ENCODE measurements at regions not wholly inside any gene's neighbourhood (a gene's known extent, or its start where the extent isn't known, plus 50 kb on each side); places are given as distances from the start of the nearest gene placed in this dataset.

- Histone ChIP-seq H3K27ac (ENCODE audit: low read depth in 1 of 2, low read length in 2 of 2) (no peak overlapping the region), H3K4me1 (ENCODE audit: control insufficient read depth in 4 of 4, insufficient read depth in 4 of 4, low read length in 3 of 4) (no peaks in the 10 kb centered on the region), H3K9ac (ENCODE audit: low read depth in 1 of 2, low read length in 2 of 2) (no peak overlapping the region), H3K9me3 (ENCODE audit: control insufficient read depth in 4 of 4, low read length in 3 of 4) (no peaks in the 10 kb centered on the region), H3K4me3 (ENCODE audit: low read depth in 1 of 3, low read length in 3 of 3) (no peak overlapping the region), H3K27me3 (ENCODE audit: control insufficient read depth in 4 of 4, insufficient read depth in 4 of 4, low read length in 3 of 4) (no peaks in the 10 kb centered on the region), H3K36me3 (ENCODE audit: control insufficient read depth in 4 of 4, insufficient read depth in 3 of 4, low read depth in 1 of 4, low read length in 3 of 4) (no peaks in the 10 kb centered on the region)
- 62% methylated on average over 4 of the region's 4 CpGs for WGBS
- TF ChIP-seq ATF3 (IDR thresholded peaks at IDR 0.05) (no peak), CTCF (IDR thresholded peaks at IDR 0.05; ENCODE audit: low read depth, low read length, missing input control) (no peak), YY1 (IDR thresholded peaks at IDR 0.05) (no peak), ZBTB33 (IDR thresholded peaks at IDR 0.05) (no peak), FOXA1 (IDR thresholded peaks at IDR 0.05) (no peak), TAF1 (conservative IDR thresholded peaks at IDR 0.05) (no peak)
- no peak for DNase-seq (ENCODE audit: low spot score)
Observed at GRCh38 chr3:83482402-83483070, 1476.3 kb upstream of the CADM2 start.

- no peak for TF ChIP-seq EGR1 (IDR thresholded peaks at IDR 0.05; ENCODE audit: low read depth in 2 of 2)
- TF ChIP-seq HNF4A (conservative IDR thresholded peaks at IDR 0.05), result no peak
- no peak for TF ChIP-seq FOXA2 (IDR thresholded peaks at IDR 0.05)
- TF ChIP-seq SP1 (IDR thresholded peaks at IDR 0.05), result no peak
- no peak for TF ChIP-seq NR2F2 (IDR thresholded peaks at IDR 0.05)
- no peak for TF ChIP-seq ATF3 (IDR thresholded peaks at IDR 0.05)
- no peak for TF ChIP-seq JUND (IDR thresholded peaks at IDR 0.05)
- no peak for TF ChIP-seq TAF1 (conservative IDR thresholded peaks at IDR 0.05)
- no peak overlapping the region for H3K4me3 ChIP-seq (ENCODE audit: low read depth in 1 of 3, low read length in 3 of 3)
- no peak overlapping the region for H3K9ac ChIP-seq (ENCODE audit: low read depth in 1 of 2, low read length in 2 of 2)
- H3K27ac ChIP-seq (ENCODE audit: low read depth in 1 of 2, low read length in 2 of 2), result no peak overlapping the region
- peaks cover 0 to 2% (median 0%) of the 10 kb centered on the region in 4 donors for H3K27me3 ChIP-seq (ENCODE audit: control insufficient read depth in 4 of 4, insufficient read depth in 4 of 4, low read length in 3 of 4)
- no peaks in the 10 kb centered on the region for H3K4me1 ChIP-seq (ENCODE audit: control insufficient read depth in 4 of 4, insufficient read depth in 4 of 4, low read length in 3 of 4)
- no peaks in the 10 kb centered on the region for H3K9me3 ChIP-seq (ENCODE audit: control insufficient read depth in 4 of 4, low read length in 3 of 4)
- H3K36me3 ChIP-seq (ENCODE audit: control insufficient read depth in 4 of 4, insufficient read depth in 3 of 4, low read depth in 1 of 4, low read length in 3 of 4), result no peaks in the 10 kb centered on the region
- DNase-seq (ENCODE audit: low spot score), result no peak
- 16% methylated on average over 1 of the region's 1 CpG for WGBS
Observed at GRCh38 chr3:83496462-83496861, 1462.3 kb upstream of the CADM2 start.

GRCh38 chr3:83498361-83499016 is 1460.3 kb upstream of the CADM2 start:
- H3K9ac ChIP-seq (ENCODE audit: low read depth in 1 of 2, low read length in 2 of 2), result no peak overlapping the region
- WGBS, result 75% methylated on average over 1 of the region's 1 CpG
- TF ChIP-seq CTCF (IDR thresholded peaks at IDR 0.05; ENCODE audit: low read depth, low read length, missing input control) (no peak), RXRA (IDR thresholded peaks at IDR 0.05) (no peak)

More at GRCh38 chr3:83498361-83499016, 1460.3 kb upstream of the CADM2 start:
- H3K27ac ChIP-seq (ENCODE audit: low read depth in 1 of 2, low read length in 2 of 2), result no peak overlapping the region
- H3K36me3 ChIP-seq (ENCODE audit: control insufficient read depth in 4 of 4, insufficient read depth in 3 of 4, low read depth in 1 of 4, low read length in 3 of 4), result no peaks in the 10 kb centered on the region
- H3K27me3 ChIP-seq (ENCODE audit: control insufficient read depth in 4 of 4, insufficient read depth in 4 of 4, low read length in 3 of 4), result no peaks in the 10 kb centered on the region
- DNase-seq (ENCODE audit: low spot score), result no peak
- H3K4me1 ChIP-seq (ENCODE audit: control insufficient read depth in 4 of 4, insufficient read depth in 4 of 4, low read length in 3 of 4), result no peaks in the 10 kb centered on the region
- H3K9me3 ChIP-seq (ENCODE audit: control insufficient read depth in 4 of 4, low read length in 3 of 4), result peaks cover 0 to 3% (median 0%) of the 10 kb centered on the region in 4 donors
- H3K4me3 ChIP-seq (ENCODE audit: low read depth in 1 of 3, low read length in 3 of 3), result no peak overlapping the region

Data from liver (tissue), 8 donors.